GM19025 (cell line): ENCODE measurements at regions not wholly inside any gene's neighbourhood (a gene's known extent, or its start where the extent isn't known, plus 50 kb on each side); places are given as distances from the start of the nearest gene placed in this dataset.

ENCODE experiments used
- ATAC-seq: cut with Tn5 transposase; IDR thresholded peaks from one replicate; pipeline ENCODE4 v1.9.1; 2021; ENCODE audit warnings: mild to moderate bottlenecking, low read depth, moderate library complexity; ENCODE audit not compliant: unreplicated experiment

- no peak for ATAC-seq
Observed at GRCh38 chr18:24771300-24771699, 310.9 kb downstream of the HRH4 start.

GRCh38 chr18:24773101-24773500 is 312.7 kb downstream of the HRH4 start:
- ATAC-seq: no peak

- no peak for ATAC-seq
Observed at GRCh38 chr18:24776019-24776418, 315.6 kb downstream of the HRH4 start.

DNA sequence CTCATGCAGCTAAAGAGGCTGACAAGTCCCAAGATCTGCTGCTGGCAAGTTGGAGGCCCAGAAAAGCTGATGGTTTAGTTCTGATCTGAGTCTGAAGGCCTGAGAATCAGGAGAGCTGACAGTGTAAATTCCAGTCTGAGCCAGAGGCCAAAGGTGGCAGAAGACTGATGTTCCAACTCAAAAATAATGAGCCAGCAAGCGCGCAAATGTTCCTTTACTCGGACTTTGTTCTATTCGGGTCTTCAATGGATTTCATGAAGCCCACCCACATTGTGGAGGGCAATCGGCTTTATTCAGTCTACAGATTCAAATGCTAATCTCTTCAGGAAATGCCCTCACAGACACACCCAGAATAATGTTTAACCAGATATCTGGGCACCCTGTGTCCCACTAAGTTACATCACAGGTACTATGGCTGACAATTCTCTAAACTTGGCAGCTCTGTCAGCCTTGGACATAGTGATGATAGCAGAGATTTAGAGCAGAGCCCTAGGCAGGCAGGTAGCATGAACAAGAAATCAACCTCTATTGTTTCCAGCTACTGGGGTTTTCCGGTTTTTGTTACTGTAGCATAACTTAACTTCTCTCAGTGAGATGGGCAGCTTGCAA is 318.5 kb downstream of the HRH4 start:
- ATAC-seq: no peak

DNA sequence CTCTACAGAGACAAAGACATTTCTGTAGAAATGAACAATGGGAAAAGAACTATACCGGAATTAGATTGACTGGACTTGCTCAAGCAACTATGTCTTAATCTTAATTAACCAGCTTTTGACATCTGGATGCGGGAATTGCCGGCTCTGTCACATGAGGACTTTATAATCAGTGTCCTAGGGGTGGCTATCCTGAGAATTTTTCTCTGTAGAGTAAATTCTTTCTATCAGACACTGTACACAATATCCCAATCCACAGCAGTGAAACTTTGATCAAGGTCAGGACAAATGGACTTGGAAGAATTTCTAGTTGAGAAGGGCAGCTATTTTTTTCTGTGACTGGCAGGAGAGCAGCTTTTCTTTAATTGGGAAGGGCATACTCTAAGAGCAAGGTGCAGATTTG is 322.1 kb downstream of the HRH4 start:
- no peak for ATAC-seq

DNA sequence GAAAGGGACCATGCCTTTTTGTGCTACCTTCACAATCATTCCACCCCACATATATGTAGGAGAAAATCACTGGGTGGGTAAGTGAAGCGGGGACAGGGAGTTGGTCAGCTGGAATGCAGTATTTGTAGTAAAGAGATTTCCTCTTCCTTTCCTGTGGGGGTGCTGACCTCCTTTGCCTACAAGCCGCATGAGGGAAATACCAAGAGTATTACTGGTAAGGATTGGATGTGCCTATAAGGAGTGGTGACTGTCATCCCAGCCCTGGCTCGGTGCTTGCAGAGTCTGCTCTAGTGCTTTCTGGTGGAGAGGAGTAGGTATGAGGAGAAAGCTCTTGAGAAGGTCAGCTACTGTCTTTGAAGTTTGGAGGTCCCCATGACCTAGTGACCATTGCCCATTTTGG is 324.6 kb downstream of the HRH4 start:
- no peak for ATAC-seq

GRCh38 chr18:24786027-24786426 is 325.6 kb downstream of the HRH4 start:
- no peak for ATAC-seq

- ATAC-seq: no peak
Observed at GRCh38 chr18:24790347-24790746, 329.9 kb downstream of the HRH4 start.

- no peak for ATAC-seq
Observed at GRCh38 chr18:24791751-24792545, 331.5 kb downstream of the HRH4 start.

DNA sequence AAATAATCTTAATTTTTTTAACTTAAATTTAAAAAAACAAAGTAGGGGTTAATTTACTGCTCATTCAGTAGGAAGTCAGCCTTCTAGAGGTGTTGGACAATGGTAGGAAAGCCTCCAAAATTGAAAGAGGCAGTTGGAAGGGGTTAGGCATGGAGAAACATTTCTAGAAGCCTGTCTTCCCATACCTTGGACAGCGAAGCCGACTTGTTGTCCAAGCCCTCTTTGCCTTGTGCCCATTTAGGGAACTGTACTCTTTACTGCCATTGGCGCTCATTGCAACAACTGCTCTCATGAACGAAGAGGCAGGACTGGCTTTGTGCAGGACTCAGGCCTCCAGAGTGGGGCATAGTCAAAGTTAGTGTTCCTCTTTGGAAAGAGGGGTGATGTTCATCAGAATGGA is 333.3 kb downstream of the HRH4 start:
- ATAC-seq: no peak

DNA sequence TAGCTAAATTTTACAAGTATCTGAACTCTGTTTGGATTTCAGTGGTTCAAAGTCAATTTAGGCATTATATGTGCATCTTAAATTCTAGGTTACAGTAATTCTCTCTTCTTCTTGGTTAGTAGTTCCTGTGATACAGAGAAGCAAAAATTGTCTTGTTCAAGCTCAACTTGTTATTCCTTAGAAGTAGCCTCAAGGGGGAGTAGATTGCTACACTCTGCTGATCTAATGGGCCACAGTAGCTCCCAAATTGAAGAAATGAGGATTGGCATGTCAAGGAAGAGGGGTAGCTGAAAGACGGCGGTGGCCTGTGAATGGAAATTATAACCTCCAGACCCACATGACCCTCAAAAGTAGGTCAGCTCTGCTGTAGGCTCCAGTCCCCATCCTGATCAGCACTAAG is 334.7 kb downstream of the HRH4 start:
- no peak for ATAC-seq

- no peak for ATAC-seq
Observed at GRCh38 chr18:24797981-24798380, 337.5 kb downstream of the HRH4 start.

- no peak for ATAC-seq
Observed at GRCh38 chr18:24799176-24799575, 338.7 kb downstream of the HRH4 start.

- ATAC-seq: no peak
Observed at GRCh38 chr18:24799720-24800119, 339.3 kb downstream of the HRH4 start.

- no peak for ATAC-seq
Observed at GRCh38 chr18:24801001-24801400, 340.6 kb downstream of the HRH4 start.

GRCh38 chr18:24802456-24802855 is 342.0 kb downstream of the HRH4 start:
- ATAC-seq: no peak

GRCh38 chr18:24805156-24805555 is 344.7 kb downstream of the HRH4 start:
- no peak for ATAC-seq

DNA sequence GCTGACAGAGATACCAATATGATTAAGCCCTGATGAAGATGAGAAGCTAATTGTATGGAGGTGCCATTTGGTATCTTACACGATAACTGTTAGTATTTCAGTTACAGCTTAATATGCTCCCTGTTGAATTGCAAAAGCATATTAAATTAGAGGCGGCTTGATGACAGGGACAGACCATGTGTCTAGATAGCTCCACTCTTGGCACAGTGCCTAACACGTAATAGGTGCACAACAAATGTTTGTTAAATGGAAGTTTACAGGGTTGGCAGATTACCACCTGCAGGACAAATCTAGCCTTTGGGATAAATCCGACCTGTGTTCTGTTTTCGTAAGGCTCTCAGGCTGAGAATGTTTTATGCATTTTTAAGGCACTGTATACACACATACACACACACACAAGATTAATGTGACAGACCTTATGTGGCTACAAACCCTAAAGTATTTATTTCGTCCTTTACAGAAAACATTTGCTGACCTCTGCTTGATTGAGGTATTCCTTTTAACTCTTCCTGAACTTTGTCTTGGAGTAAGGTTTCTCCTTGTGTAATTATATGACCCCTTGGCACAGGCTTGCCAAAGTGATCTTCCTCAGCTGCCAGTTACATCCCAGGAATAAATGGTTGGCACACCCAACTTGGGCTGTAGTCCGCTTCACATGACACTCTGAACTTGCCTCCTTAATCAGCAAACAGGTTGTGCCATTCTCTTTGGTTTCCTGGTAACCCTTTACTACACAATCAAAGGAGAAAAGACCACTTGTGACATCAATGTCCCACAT is 348.9 kb downstream of the HRH4 start:
- no peak for ATAC-seq

GRCh38 chr18:24810561-24811305 is 350.3 kb downstream of the HRH4 start:
- no peak for ATAC-seq

- ATAC-seq: no peak
Observed at GRCh38 chr18:24811950-24812681, 351.7 kb downstream of the HRH4 start.
